HG02852 (cell line): ENCODE measurements at regions not wholly inside any gene's neighbourhood (a gene's known extent, or its start where the extent isn't known, plus 50 kb on each side); places are given as distances from the start of the nearest gene placed in this dataset.
"Not testable (repeated sequence)": the region's sequence is repeated elsewhere in the genome, so short reads cannot be mapped to it uniquely, and the experiment has no call there.

Source experiments
- ATAC-seq: cut with Tn5 transposase; IDR thresholded peaks from one replicate; pipeline ENCODE4 v1.9.1; 2021; ENCODE audit warnings: mild to moderate bottlenecking, moderate library complexity; ENCODE audit not compliant: unreplicated experiment

DNA sequence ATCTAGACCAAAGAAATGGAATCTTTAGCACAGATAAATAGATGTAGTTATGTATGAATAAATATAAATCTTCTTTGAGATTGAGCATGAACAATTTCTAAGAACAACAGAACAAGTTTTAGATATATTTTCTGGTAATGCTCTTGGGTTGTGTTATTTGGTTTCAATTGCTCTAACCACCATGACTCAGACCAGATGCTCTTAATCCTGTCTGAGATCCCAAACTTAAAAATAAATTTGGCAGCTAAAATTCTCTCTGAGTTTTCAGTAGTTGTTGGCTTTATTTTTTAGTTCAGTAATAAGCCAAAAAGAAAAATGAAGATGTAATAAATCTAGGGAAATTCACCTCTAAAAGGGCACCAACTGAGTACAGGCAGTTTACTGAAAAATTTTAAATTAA is 1693.4 kb downstream of the NCAM2 start:
- ATAC-seq, result no peak

GRCh38 chr21:22703521-22703920 is 1705.3 kb downstream of the NCAM2 start:
- ATAC-seq, result no peak

DNA sequence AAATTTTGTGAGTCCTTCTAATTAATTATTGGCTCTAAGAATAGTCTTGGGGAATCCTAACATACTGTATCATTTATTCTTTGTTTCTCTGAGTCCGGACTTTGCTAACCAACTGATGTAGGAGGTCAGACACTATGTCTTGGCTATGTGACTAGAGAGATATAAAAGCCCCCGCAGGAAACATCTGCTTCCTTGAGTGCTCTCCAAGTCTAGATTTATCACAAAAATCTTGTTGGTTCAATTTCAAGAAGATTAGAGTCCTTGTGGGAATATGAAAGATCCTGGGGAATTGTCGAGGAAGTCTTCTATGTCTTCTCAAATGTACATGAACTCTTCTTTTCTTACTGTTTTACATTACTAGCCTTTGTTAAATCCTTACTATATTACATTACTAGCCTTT is 1712.5 kb downstream of the NCAM2 start:
- ATAC-seq, result no peak

- ATAC-seq, result no peak
Measured at GRCh38 chr21:22711636-22712035, 1713.4 kb downstream of the NCAM2 start.

- ATAC-seq, result peak; percentile 60
Measured at GRCh38 chr21:22725436-22725835, 1727.2 kb downstream of the NCAM2 start.

DNA sequence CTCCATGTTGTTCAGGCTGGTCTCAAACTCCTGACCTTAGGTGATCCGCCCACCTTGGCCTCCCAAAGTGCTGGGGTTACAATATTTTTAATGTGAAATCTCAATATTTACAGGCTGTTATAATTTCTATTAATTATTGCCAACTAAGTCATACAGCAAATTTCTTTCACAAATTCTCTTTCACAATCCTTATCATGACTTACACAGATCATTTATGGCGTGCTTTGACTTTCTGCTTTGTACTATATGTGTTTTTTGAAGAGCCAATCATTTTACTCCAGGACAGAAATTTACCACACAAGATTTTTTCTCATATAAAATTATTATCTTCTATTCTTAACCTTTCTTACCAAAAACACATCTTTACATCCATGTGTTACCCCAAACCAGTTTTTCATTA is 1729.9 kb downstream of the NCAM2 start:
- ATAC-seq, result no peak

- no peak for ATAC-seq
Measured at GRCh38 chr21:22743085-22743484, 1744.9 kb downstream of the NCAM2 start.

GRCh38 chr21:22754746-22755145 is 1756.5 kb downstream of the NCAM2 start:
- no peak for ATAC-seq

- ATAC-seq, result no peak
Measured at GRCh38 chr21:22758478-22758877, 1760.3 kb downstream of the NCAM2 start.

DNA sequence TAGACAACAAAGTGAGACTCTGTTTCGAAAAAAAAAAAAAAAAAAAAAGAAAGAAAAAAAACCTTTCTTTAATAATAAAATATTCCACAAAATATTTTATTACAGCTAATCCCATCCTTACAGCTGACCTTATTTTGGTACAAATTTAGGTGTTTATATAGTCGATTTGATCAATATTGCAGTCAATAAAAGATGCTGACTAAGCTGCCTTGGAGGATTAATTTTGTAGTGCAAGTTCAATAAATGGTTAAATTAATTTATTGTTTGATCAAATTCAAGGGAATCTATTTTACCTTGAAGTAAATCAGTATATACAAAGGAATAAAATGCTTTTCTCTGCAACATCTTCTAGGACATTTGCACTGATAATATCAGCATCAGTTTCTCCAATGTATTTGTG is 1764.3 kb downstream of the NCAM2 start:
- ATAC-seq, result no peak

DNA sequence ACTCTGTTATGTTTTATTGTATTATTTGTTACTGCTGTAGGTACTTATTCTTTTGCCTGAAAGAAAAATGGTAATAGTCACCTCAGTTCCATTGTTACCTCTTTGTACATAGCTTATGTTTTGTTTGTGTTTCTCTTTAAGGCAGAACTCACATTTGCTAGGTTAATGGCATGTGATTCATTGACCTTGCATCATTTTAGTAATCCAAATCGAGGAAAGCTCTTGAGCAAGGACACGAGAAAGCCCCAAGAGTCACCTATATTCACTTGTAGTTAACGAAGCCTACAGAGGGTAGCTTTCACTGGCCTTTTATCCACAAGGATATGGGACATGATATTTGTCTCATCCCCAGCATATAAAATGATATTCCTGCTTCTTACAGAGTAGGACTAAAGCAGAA is 1765.2 kb downstream of the NCAM2 start:
- no peak for ATAC-seq

- no peak for ATAC-seq
Measured at GRCh38 chr21:22764222-22764621, 1766.0 kb downstream of the NCAM2 start.

DNA sequence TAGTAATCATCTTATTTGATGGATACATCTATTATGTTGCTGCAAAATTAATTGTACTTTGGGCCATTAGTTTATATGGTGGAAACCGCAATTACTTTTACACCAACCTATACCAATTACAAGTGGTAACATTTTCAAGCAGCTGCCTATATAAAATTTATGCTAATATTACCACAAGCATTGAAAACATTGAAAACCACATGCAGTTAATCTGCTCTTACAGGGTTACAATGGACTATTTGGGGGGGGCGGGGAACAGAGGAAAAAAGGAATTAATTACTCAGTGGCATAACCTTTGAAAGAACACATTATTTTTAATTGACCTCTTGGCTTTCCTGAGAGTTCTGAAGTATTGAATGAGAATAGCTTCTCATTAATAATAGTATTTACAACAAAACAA is 1793.2 kb downstream of the NCAM2 start:
- no peak for ATAC-seq

- no peak for ATAC-seq
Measured at GRCh38 chr21:22791986-22792560, 1793.9 kb downstream of the NCAM2 start.

DNA sequence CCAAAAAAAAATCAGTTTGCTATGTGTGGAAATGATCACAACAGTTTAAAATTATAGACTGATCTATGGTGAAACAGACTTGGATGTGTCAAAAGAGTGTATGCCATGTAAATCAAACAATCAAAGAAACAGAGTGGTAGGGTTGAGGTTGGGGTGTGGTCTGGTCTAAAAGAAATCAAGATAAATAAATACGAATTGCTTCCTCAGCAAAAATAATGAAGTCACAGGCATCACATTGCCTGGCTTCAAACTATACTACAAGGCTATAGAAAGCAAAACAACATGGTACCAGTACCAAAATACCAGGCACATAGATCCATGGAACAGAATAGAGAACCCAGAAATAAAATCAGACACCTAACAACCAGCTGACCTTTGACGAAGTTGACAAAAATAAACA is 1796.9 kb downstream of the NCAM2 start:
- no peak for ATAC-seq

- no peak for ATAC-seq
Measured at GRCh38 chr21:22795644-22796043, 1797.4 kb downstream of the NCAM2 start.

- ATAC-seq, result no peak
Measured at GRCh38 chr21:22796147-22796546, 1797.9 kb downstream of the NCAM2 start.

DNA sequence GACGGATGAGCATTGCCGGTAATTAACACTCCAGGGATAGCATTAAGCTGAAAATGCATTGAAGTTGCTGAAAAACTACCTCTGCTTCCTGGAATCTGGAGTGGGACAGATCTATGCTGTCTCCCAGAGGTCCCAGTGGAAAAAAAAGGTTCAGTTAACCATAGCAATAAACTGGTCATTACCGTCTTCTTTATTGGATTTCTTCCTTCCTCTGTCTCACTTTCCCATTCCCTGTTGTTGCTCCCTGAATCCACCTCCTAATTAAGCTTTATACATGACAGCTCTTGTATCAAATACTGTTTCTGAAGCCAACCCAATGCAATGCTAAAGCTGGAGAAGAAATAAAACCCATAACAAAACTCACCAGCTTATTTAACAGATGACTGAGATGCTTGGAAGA is 1805.9 kb downstream of the NCAM2 start:
- ATAC-seq, result no peak

DNA sequence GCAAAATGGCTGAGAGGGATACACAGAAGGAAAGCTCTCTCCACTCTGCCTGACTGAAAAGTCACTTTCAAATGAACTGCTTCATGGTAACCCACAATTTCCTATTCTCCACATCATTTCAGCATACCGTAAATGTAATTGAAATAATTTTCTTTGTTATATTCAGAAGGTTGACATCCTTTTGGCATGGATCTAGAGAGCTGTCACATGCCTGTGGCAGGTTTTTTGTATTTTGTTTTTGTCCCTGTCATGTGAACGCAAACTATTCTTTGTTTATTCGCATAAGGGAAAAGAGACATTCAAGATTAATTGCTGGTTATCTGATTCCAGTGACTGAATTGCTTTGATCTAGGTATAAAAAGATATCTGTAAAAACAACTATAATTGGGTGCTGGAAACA is 1808.1 kb downstream of the NCAM2 start:
- no peak for ATAC-seq

GRCh38 chr21:22813201-22813600 is 1815.0 kb downstream of the NCAM2 start:
- no peak for ATAC-seq

- not testable (repeated sequence) for ATAC-seq
Measured at GRCh38 chr21:22818681-22819485, 1820.7 kb downstream of the NCAM2 start.

GRCh38 chr21:22827422-22827821 is 1829.2 kb downstream of the NCAM2 start:
- ATAC-seq, result no peak

DNA sequence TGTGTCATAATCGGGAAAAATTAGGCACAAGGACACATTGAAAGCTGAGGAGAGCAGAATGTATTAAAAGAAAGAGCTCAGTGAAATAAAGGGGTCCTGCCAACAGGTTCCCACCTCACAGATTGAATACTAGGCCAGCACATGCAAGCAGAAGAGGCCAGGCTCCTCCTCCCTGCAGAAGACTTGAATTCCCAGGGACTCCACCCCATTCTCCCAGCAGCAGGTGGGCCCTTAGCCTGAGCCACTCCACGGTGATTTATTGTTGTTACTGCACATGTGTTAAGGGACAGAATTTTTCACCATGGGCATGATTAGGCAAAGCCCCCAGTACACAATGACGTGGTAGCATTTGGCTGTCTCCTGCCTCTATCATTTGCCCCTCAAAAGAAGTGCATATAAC is 1844.7 kb downstream of the NCAM2 start:
- no peak for ATAC-seq
